HUES48 (cell line): ENCODE measurements at regions not wholly inside any gene's neighbourhood (a gene's known extent, or its start where the extent isn't known, plus 50 kb on each side); places are given as distances from the start of the nearest gene placed in this dataset.

Source experiments
- H3K27ac ChIP-seq: one replicate; pipeline ENCODE4 v1.7.0; 2013; ENCODE audit warnings: low read depth, low read length, inconsistent platforms
- H3K27me3 ChIP-seq: 2 replicates; pipeline ENCODE4 v1.6.1; 2013; ENCODE audit warnings: mild to moderate bottlenecking, low read length; ENCODE audit not compliant: control insufficient read depth, insufficient read depth
- H3K36me3 ChIP-seq: 2 replicates; pipeline ENCODE4 v1.6.1; 2013; ENCODE audit warnings: low read length; ENCODE audit not compliant: control insufficient read depth, insufficient read depth
- H3K4me1 ChIP-seq: 2 replicates; pipeline ENCODE4 v1.6.1; 2013; ENCODE audit warnings: mild to moderate bottlenecking, low read length; ENCODE audit not compliant: control insufficient read depth, insufficient read depth
- H3K4me3 ChIP-seq: 2 replicates; pipeline ENCODE4 v1.5.1; 2013; ENCODE audit warnings: mild to moderate bottlenecking, low read depth, low read length
- H3K9ac ChIP-seq: 2 replicates; pipeline ENCODE4 v1.6.1; 2013; ENCODE audit warnings: mild to moderate bottlenecking, low read depth, low read length, moderate library complexity
- H3K9me3 ChIP-seq: 2 replicates; pipeline ENCODE4 v1.6.1; 2013; ENCODE audit warnings: low read length; ENCODE audit not compliant: control insufficient read depth, insufficient read depth

- H3K27ac ChIP-seq: no peak overlapping the region
- no peaks in the 10 kb centered on the region for H3K4me1 ChIP-seq
- H3K27me3 ChIP-seq: no peaks in the 10 kb centered on the region
- H3K9me3 ChIP-seq: no peaks in the 10 kb centered on the region
- H3K4me3 ChIP-seq: no peak overlapping the region
- H3K36me3 ChIP-seq: no peaks in the 10 kb centered on the region
- no peak overlapping the region for H3K9ac ChIP-seq
Measured at GRCh38 chr16:73204359-73205152, 156.6 kb upstream of the ZFHX3 start.

GRCh38 chr16:73202161-73202729 lies 154.3 kb upstream of the ZFHX3 start:
- H3K27ac ChIP-seq: no peak overlapping the region

GRCh38 chr16:73199214-73199613 lies 151.3 kb upstream of the ZFHX3 start:
- H3K27me3 ChIP-seq: no peaks in the 10 kb centered on the region
- no peak overlapping the region for H3K9ac ChIP-seq
- H3K4me1 ChIP-seq: no peaks in the 10 kb centered on the region
- H3K27ac ChIP-seq: no peak overlapping the region
- no peaks in the 10 kb centered on the region for H3K36me3 ChIP-seq
- no peaks in the 10 kb centered on the region for H3K9me3 ChIP-seq
- no peak overlapping the region for H3K4me3 ChIP-seq

More at GRCh38 chr16:73202161-73202729, 154.3 kb upstream of the ZFHX3 start:
- Histone ChIP-seq H3K9me3 (no peaks in the 10 kb centered on the region), H3K27me3 (no peaks in the 10 kb centered on the region), H3K4me3 (no peak overlapping the region), H3K4me1 (no peaks in the 10 kb centered on the region), H3K36me3 (no peaks in the 10 kb centered on the region), H3K9ac (no peak overlapping the region)

DNA sequence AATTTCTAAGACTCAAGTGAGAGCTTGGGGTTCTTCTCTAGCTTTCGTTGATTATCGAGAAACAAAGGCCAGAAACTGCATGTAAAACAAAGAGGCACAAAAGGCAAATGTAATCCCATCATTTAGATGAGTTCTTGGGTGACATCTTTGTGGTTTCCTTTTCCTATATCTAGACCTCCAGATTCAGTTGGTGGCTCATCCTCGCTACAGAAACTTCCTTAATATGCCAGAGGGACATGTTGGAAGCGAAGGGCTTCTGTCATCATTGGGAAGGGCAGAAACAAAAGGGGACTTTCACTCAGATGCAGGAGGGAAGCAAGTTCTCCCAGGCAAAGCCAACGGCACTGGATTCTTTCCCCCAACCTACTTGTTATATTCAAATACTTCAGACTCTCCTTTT lies 150.6 kb upstream of the ZFHX3 start:
- H3K27ac ChIP-seq: no peak overlapping the region
- 0 out of 2 replicates have a peak, but pooled peaks cover under 1% of the 10 kb centered on the region for H3K27me3 ChIP-seq

DNA sequence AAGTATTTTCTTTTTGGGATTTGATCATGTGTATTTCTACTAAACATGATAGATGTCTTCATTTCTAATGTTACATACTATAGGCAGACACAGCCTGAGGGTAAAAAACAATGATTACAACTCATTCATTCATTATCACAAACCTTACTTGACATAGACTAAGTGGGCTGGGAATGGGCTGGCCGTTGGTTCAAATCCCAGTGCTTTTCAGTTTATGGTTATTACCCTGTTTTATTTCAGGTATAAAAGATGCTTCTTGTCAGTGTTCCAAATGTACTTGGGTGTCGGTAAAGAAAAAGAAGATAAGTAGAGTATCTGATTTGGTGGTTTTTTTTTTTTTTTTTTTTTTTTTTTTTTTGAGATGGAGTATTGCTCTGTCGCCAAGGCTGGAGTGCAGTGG lies 149.7 kb upstream of the ZFHX3 start:
- Histone ChIP-seq H3K27ac (no peak overlapping the region), H3K4me3 (no peak overlapping the region), H3K27me3 (0 out of 2 replicates have a peak, but pooled peaks cover 7% of the 10 kb centered on the region), H3K9ac (no peak overlapping the region), H3K9me3 (no peaks in the 10 kb centered on the region), H3K36me3 (no peaks in the 10 kb centered on the region), H3K4me1 (no peaks in the 10 kb centered on the region)

More for the DNA sequence above, 150.6 kb upstream of the ZFHX3 start:
- Histone ChIP-seq H3K9ac (no peak overlapping the region), H3K9me3 (no peaks in the 10 kb centered on the region), H3K4me1 (no peaks in the 10 kb centered on the region), H3K4me3 (no peak overlapping the region), H3K36me3 (no peaks in the 10 kb centered on the region)

DNA sequence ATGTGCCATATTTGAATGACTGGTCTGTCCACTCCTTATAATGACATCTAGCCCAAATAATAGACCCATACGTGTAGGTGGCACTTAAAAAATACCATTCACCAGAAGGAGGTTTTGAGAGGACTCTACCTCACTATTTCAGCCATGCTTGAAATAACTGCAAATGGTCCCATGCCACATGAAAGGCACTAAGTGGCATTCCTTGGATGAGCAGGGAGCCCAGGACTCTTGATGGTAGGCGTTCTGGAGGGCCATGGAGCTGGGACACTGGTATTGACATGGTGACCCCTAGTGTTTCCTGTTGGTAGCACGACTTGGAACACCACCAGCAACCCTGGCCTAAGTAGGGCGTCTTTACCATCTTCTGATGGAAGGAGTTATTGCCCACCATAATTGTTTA lies 148.7 kb upstream of the ZFHX3 start:
- Histone ChIP-seq H3K4me3 (no peak overlapping the region), H3K27me3 (peaks cover 14% of the 10 kb centered on the region; the same call in 1 of the 2 replicates), H3K27ac (no peak overlapping the region), H3K36me3 (no peaks in the 10 kb centered on the region), H3K4me1 (no peaks in the 10 kb centered on the region), H3K9ac (no peak overlapping the region), H3K9me3 (no peaks in the 10 kb centered on the region)

DNA sequence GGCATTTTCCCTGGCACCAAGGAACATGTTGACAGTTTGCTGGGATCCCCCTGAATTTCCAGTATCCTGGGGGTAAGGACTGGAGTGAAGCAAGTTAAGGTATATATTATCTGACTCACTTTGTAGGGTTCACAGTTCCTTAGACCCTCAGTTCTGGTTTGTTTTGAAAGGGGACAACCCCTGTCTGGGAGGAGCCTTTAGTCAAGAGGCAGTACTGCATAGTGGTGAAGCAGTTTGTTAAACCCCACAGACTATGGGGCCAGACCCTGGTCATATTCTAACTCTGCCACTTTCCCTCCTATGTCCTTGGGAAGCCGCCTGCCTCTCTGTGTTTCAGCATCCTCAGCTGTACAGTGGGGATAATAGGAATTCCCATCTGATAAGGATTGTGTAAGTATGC lies 145.5 kb upstream of the ZFHX3 start:
- H3K27ac ChIP-seq: no peak overlapping the region

GRCh38 chr16:73192232-73192894 lies 144.4 kb upstream of the ZFHX3 start:
- Histone ChIP-seq H3K4me1 (no peaks in the 10 kb centered on the region), H3K9ac (no peak overlapping the region), H3K36me3 (no peaks in the 10 kb centered on the region), H3K27ac (no peak overlapping the region), H3K4me3 (no peak overlapping the region), H3K27me3 (peaks cover 14% of the 10 kb centered on the region; the same call in 1 of the 2 replicates), H3K9me3 (no peaks in the 10 kb centered on the region)

More for the DNA sequence above, 145.5 kb upstream of the ZFHX3 start:
- Histone ChIP-seq H3K27me3 (peaks cover 14% of the 10 kb centered on the region; the same call in 1 of the 2 replicates), H3K4me3 (no peak overlapping the region), H3K4me1 (no peaks in the 10 kb centered on the region), H3K9ac (no peak overlapping the region), H3K36me3 (no peaks in the 10 kb centered on the region), H3K9me3 (no peaks in the 10 kb centered on the region)

DNA sequence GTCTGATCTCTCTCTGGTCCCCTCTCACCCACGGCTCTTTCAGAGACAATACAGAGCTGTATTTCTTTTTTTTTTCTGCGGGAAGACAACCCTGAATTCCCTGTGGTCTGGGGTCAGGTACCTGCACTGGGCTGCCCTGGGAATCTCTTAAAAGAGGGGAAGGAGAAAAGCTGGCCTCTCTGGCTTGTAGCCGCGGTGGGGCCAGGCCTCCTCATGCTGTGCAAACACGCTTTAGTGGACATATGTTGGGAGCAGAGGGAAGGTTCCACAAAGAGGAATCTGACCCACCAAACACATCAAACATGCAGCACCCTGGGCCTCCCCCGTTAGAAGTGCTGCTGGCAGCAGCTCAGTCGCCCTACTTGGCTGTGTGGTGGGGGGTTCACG lies 143.7 kb upstream of the ZFHX3 start:
- Histone ChIP-seq H3K9me3 (no peaks in the 10 kb centered on the region), H3K27me3 (peaks cover 14% of the 10 kb centered on the region; the same call in 1 of the 2 replicates), H3K4me3 (no peak overlapping the region), H3K36me3 (no peaks in the 10 kb centered on the region), H3K9ac (no peak overlapping the region), H3K4me1 (no peaks in the 10 kb centered on the region), H3K27ac (no peak overlapping the region)

DNA sequence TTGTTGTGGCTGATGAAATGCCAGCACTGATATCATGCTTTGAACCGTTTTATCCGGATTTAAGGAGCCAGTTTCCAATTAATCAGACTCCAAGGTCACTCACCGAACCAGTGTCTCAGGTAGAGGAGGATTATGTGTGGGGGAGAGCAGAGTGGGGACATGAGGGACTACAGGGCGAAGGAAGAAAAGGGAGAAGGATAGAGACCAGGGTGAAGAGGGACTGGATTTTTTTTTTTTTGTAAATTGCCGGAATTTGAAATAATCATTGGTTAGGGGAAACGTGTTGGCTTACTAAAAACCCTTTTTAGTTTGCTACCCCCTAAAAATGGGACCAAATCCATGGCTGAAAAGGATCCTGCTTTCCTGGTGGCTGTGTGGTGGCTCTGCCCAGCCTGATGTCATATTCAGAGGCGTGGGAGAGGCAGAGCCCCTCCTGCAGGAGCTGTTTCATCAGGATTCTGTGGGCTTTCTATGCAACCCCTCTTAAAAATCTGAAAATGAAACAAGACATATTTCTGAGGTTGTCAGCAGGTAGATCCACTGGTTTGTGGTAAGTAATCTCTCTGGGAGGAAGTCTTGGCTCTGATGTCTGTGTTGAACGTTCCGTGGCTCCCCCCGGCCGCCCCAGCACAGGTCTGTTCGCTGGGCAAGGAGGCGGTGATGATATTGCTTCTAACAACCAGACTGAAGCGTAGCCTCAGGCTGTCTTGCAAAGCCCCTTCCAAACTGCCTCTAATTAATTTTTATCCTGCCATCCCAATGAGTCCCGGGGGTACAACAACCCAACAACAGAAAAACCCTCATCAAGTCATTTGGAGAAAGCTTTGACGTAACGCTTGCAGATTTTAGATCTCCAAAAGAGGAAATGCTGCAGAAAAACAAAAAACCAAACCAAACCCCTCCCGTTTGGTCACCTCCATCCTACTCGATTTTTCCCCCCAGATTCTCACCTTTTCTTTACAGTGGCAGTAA lies 143.0 kb upstream of the ZFHX3 start:
- Histone ChIP-seq H3K27me3 (peaks cover 14% of the 10 kb centered on the region; the same call in 1 of the 2 replicates), H3K9ac (no peak overlapping the region)

More for the DNA sequence above, 143.0 kb upstream of the ZFHX3 start:
- Histone ChIP-seq H3K4me3 (no peak overlapping the region), H3K36me3 (no peaks in the 10 kb centered on the region), H3K27ac (no peak overlapping the region), H3K4me1 (no peaks in the 10 kb centered on the region), H3K9me3 (no peaks in the 10 kb centered on the region)
